ENCODE measurements at regions not wholly inside any gene's neighbourhood (a gene's known extent, or its start where the extent isn't known, plus 50 kb on each side); places are given as distances from the start of the nearest gene placed in this dataset.

DNA sequence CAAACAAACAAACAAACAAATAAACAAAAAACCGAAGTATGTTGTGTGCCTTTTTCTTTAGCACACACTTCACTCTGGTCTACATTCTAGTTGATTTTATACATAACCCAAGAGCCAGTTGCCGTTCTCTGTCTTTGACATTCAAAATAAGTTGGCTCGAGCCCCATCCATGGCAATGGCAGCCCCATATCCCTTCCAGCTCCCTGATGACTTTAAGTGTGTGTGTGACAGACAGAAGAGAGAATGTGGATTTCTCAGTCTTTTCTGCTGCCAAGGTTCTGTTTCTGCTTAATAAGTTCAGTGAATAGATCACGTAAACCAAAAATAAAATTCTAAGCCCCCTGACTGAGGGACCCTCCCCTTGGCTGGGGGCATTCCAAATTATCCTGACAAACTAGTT is 100.6 kb upstream of the TENM4 start:
- Histone ChIP-seq H3K9ac (replicated peaks in 1 of 4; ENCODE audit: extremely low read depth in 1 of 4, low read depth in 3 of 4, low read length in 3 of 4) (no peak overlapping the region), H2BK12ac (ENCODE audit: low read depth, low read length) (no peak overlapping the region), H3K9me3 (ENCODE audit: insufficient read depth in 2 of 2, low read depth in 1 of 2, low read length in 1 of 2) (no peaks in the 10 kb centered on the region), H3K23ac (ENCODE audit: insufficient read length) (no peak overlapping the region), H2AK5ac (ENCODE audit: low read depth, low read length) (no peak overlapping the region), H4K20me1 (replicated peaks in 1 of 2; ENCODE audit: control insufficient read depth in 1 of 2, insufficient read depth in 2 of 2, low read length in 2 of 2) (no peaks in the 10 kb centered on the region), H3K4me1 (replicated peaks in 1 of 4; ENCODE audit: control insufficient read depth in 3 of 4, insufficient read depth in 4 of 4, low read length in 3 of 4) (0 out of 7 replicates have a peak, but pooled peaks cover 0 to 4% (median under 1%) of the 10 kb centered on the region in 4 experiments), H2AFZ (ENCODE audit: low read length) (0 out of 2 replicates have a peak overlapping the region, but pooled peaks have one; percentile 19), H3K56ac (replicated peaks; ENCODE audit: insufficient read length, low read depth, low read length) (no peak overlapping the region), H3K14ac (ENCODE audit: insufficient read length) (no peak overlapping the region), H2BK120ac (replicated peaks; ENCODE audit: low read depth, low read length) (no peak overlapping the region), H3K79me2 (ENCODE audit: control insufficient read depth in 1 of 2, insufficient read depth in 2 of 2, low read length in 2 of 2) (no peaks in the 10 kb centered on the region), H4K91ac (replicated peaks; ENCODE audit: insufficient read length, low read length) (no peak overlapping the region), H3K4me3 (ENCODE audit: extremely low read depth in 1 of 4, insufficient read depth in 2 of 4, low read depth in 3 of 4, low read length in 4 of 4) (no peak overlapping the region), H3K27me3 (replicated peaks in 1 of 4; ENCODE audit: control insufficient read depth in 3 of 4, extremely low read depth in 1 of 4, insufficient read depth in 3 of 4, low read length in 3 of 4) (no peaks in the 10 kb centered on the region; a peak in 1 of 7 replicates), H2BK20ac (ENCODE audit: low read length) (no peak overlapping the region), H3K79me1 (ENCODE audit: low read depth, low read length) (no peaks in the 10 kb centered on the region), H2BK5ac (ENCODE audit: low read depth, low read length) (no peak overlapping the region), H2BK15ac (ENCODE audit: low read length) (no peak overlapping the region), H4K8ac (ENCODE audit: extremely low read depth, insufficient read depth, low read length) (no peak overlapping the region), H3K18ac (ENCODE audit: extremely low read depth, low read length) (no peak overlapping the region), H3K36me3 (ENCODE audit: control insufficient read depth in 2 of 4, insufficient read depth in 4 of 4, low read length in 3 of 4) (no peaks in the 10 kb centered on the region), H3K4me2 (ENCODE audit: insufficient read depth in 1 of 2, low read depth in 2 of 2, low read length in 2 of 2) (no peak overlapping the region), H4K5ac (ENCODE audit: insufficient read length, low read depth, low read length) (no peak overlapping the region), H3K23me2 (ENCODE audit: low read depth, low read length) (no peaks in the 10 kb centered on the region; the same call in 1 of the 2 replicates), H3K27ac (ENCODE audit: low read depth, low read length) (no peak overlapping the region), H3K4ac (replicated peaks; ENCODE audit: insufficient read length, low read depth, low read length) (no peak overlapping the region)
- ChIA-PET POLR2A (ENCODE audit: partially characterized antibody) (no interaction called here), CTCF (ENCODE audit: partially characterized antibody) (no interaction called here)
- 95% methylated on average over 4 of the region's 4 CpGs; no CpG with 5 or more reads in 1 of the 2 experiments for WGBS, 2 experiments (ENCODE audit: extremely low coverage in 1 of 2, insufficient coverage in 1 of 2, insufficient read length in 1 of 2, insufficient replicate concordance in 2 of 2, low coverage in 1 of 2, low lambda C conversion rate in 2 of 2, missing lambda C conversion rate in 1 of 2)
- no peak for FAIRE-seq
- no peak for DNase-seq (ENCODE audit: low read depth in 1 of 2, low spot score in 2 of 2)
- TF ChIP-seq CTCF (IDR thresholded peaks at IDR 0.05; ENCODE audit: control extremely low read depth in 1 of 3, insufficient read depth in 1 of 3, low read depth in 1 of 3, low read length in 3 of 3) (no peak), KDM1A (IDR thresholded peaks at IDR 0.05; ENCODE audit: borderline replicate concordance, low read length) (no peak), JUN (IDR thresholded peaks at IDR 0.05; ENCODE audit: low read depth, low read length) (no peak), BCL11A (IDR thresholded peaks at IDR 0.05; ENCODE audit: low read depth in 2 of 2, low read length in 2 of 2) (no peak), SIX5 (IDR thresholded peaks at IDR 0.05; ENCODE audit: low read depth, low read length) (no peak), TCF12 (IDR thresholded peaks at IDR 0.05; ENCODE audit: low read depth, low read length) (no peak), RBBP5 (IDR thresholded peaks at IDR 0.05; ENCODE audit: borderline replicate concordance, low read depth, low read length) (no peak)
- TF ChIP-seq, protein P1, sequence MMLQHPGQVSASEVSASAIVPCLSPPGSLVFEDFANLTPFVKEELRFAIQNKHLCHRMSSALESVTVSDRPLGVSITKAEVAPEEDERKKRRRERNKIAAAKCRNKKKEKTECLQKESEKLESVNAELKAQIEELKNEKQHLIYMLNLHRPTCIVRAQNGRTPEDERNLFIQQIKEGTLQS (IDR thresholded peaks at IDR 0.05; ENCODE audit: insufficient read depth, low read depth, low read length) = no peak

Measured in H1 (cell line).